ENCODE measurements at regions not wholly inside any gene's neighbourhood (a gene's known extent, or its start where the extent isn't known, plus 50 kb on each side); places are given as distances from the start of the nearest gene placed in this dataset.
"Not testable (repeated sequence)": the region's sequence is repeated elsewhere in the genome, so short reads cannot be mapped to it uniquely, and the experiment has no call there.

DNA sequence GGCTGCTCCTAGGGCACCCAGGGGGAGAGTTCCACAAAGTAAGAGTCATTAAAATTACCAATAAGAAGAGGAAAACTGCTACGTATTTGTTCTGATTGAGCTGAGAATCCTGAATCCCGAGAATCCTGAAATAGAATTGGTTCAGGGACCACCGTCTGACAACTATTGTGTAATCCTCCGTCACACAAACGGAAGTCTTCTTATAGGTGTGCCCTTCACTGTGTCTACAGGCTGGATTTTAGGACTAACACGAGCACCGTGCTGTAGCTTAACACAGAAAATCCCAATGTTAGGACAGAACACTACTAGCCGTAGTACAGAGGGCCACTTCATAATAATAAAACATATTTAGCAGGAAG is 50.6 kb upstream of the RNF182 start:
- intact Hi-C loops (cut with DNase I) = no loop called here
- Histone ChIP-seq H3K4me1 (ENCODE audit: control insufficient read depth, insufficient read depth, low read length) (no peaks in the 10 kb centered on the region), H3K27me3 (ENCODE audit: control insufficient read depth, insufficient read depth) (no peaks in the 10 kb centered on the region), H3K9me3 (ENCODE audit: control insufficient read depth, low read length) (no peaks in the 10 kb centered on the region), H3K27ac (ENCODE audit: low read length) (no peak overlapping the region), H3K4me3 (ENCODE audit: low read length) (peak overlapping the region; percentile 5)
- DNase-seq (no peak), ATAC-seq (no peak)
- 84% methylated on average over 8 of the region's 8 CpGs for WGBS

- WGBS = 7% methylated on average over 49 of the region's 49 CpGs
- intact Hi-C loops (cut with DNase I) = no loop called here
Observed at GRCh38 chr6:13873288-13874190, 51.2 kb upstream of the RNF182 start.

DNA sequence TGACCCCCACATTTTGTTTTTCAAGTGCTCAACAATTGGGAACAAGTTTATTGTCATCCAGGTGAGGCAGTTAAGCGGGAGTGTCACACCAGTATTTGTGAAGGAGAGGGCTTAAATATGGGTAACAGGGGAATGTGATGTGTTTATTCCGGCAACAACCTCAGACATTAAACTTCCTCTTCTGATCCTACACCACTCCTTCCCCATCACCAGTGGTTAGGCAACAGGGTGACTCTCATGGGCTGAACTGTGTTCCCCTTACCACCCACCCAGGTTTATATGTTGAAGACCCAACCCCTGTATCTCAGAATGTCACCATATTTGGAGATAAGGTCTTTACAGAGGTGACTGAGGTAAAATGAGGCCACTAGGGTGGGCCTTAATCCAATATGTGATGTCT is 52.1 kb upstream of the RNF182 start:
- ATAC-seq (peak in 1 of 2 donors; percentile 12), DNase-seq (no peak)
- Histone ChIP-seq H3K27me3 (ENCODE audit: control insufficient read depth, insufficient read depth) (no peaks in the 10 kb centered on the region), H3K9me3 (ENCODE audit: control insufficient read depth, low read length) (no peaks in the 10 kb centered on the region), H3K4me3 (ENCODE audit: low read length) (no peak overlapping the region), H3K4me1 (ENCODE audit: control insufficient read depth, insufficient read depth, low read length) (no peaks in the 10 kb centered on the region), H3K27ac (ENCODE audit: low read length) (no peak overlapping the region)
- WGBS = 89% methylated on average over 2 of the region's 2 CpGs
- intact Hi-C loops (cut with DNase I) = no loop called here

More at GRCh38 chr6:13873288-13874190, 51.2 kb upstream of the RNF182 start:
- Histone ChIP-seq H3K4me3 (ENCODE audit: low read length) (peak overlapping the region; percentile 5), H3K27ac (ENCODE audit: low read length) (no peak overlapping the region), H3K9me3 (ENCODE audit: control insufficient read depth, low read length) (no peaks in the 10 kb centered on the region), H3K4me1 (ENCODE audit: control insufficient read depth, insufficient read depth, low read length) (no peaks in the 10 kb centered on the region), H3K27me3 (ENCODE audit: control insufficient read depth, insufficient read depth) (no peaks in the 10 kb centered on the region)
- DNase-seq = peak; percentile 59 to 85 (median 84)
- ATAC-seq = peak; percentile 74 to 81

GRCh38 chr6:13872006-13872405 is 52.7 kb upstream of the RNF182 start:
- WGBS = 93% methylated on average over 23 of the region's 23 CpGs
- H3K4me3 ChIP-seq (ENCODE audit: low read length); intact Hi-C loops (cut with DNase I); H3K9me3 ChIP-seq (ENCODE audit: control insufficient read depth, low read length); H3K4me1 ChIP-seq (ENCODE audit: control insufficient read depth, insufficient read depth, low read length); ATAC-seq; H3K27me3 ChIP-seq (ENCODE audit: control insufficient read depth, insufficient read depth); H3K27ac ChIP-seq (ENCODE audit: low read length): not testable (repeated sequence)
- peak in 1 of 3 donors; percentile 37 for DNase-seq

GRCh38 chr6:13870214-13870830 is 54.4 kb upstream of the RNF182 start:
- Histone ChIP-seq H3K4me1 (ENCODE audit: control insufficient read depth, insufficient read depth, low read length) (no peaks in the 10 kb centered on the region), H3K9me3 (ENCODE audit: control insufficient read depth, low read length) (no peaks in the 10 kb centered on the region), H3K27me3 (ENCODE audit: control insufficient read depth, insufficient read depth) (no peaks in the 10 kb centered on the region), H3K27ac (ENCODE audit: low read length) (no peak overlapping the region), H3K4me3 (ENCODE audit: low read length) (no peak overlapping the region)
- DNase-seq = no peak
- intact Hi-C loops (cut with DNase I) = no loop called here
- ATAC-seq = peak; percentile 26 to 46
- WGBS = 47% methylated on average over 4 of the region's 4 CpGs

DNA sequence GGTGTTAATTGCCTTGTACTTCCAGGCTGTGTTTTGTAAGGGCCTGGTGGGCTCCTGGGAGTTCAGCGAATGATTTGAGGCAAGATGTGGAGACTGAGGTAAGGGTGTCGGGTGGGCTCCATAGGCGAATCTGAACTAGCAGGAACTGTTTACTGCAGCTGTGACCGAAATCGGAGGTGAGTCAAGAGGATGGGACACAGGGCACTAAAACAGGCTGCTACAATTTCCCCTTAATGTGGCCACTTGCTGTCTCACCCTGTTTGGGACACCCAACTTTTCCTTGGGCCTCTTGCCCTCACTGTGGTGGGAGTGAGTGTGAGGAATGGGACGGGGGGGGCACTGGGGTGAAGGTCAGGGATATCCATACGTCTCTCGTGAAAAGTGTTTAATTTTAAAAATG is 53.9 kb upstream of the MCUR1 start:
- no peak overlapping the region for H3K4me3 ChIP-seq (ENCODE audit: low read length)
- no peak for ATAC-seq
- H3K9me3 ChIP-seq (ENCODE audit: control insufficient read depth, low read length) = no peaks in the 10 kb centered on the region
- WGBS = 89% methylated on average over 8 of the region's 8 CpGs
- no peaks in the 10 kb centered on the region for H3K4me1 ChIP-seq (ENCODE audit: control insufficient read depth, insufficient read depth, low read length)
- H3K27ac ChIP-seq (ENCODE audit: low read length) = no peak overlapping the region
- intact Hi-C loops (cut with DNase I) = no loop called here
- H3K27me3 ChIP-seq (ENCODE audit: control insufficient read depth, insufficient read depth) = no peaks in the 10 kb centered on the region
- DNase-seq = no peak

DNA sequence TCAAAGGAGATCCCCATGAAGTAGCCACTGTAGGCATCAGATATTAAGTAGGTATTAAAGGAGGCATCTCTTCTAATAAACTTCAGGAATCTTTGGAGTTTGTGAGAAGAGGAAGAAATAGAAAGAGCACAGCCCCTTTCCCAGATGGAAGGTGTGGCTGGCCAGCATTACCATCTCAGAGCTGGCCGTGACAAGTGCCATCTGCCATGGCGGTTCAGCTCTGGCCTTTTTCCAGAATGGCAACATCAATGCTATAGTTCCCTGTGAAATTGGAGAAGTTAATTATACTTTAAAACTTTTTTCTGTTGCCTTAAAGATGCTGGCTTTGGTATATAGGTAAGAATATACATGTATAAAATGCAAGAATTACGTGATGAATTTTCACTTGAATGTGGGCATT is 51.9 kb upstream of the MCUR1 start:
- whole genome bisulfite sequencing = 89% methylated on average over 3 of the region's 3 CpGs
- Histone ChIP-seq H3K9me3 (ENCODE audit: control insufficient read depth, low read length) (no peaks in the 10 kb centered on the region), H3K4me1 (ENCODE audit: control insufficient read depth, insufficient read depth, low read length) (no peaks in the 10 kb centered on the region), H3K27ac (ENCODE audit: low read length) (no peak overlapping the region), H3K27me3 (ENCODE audit: control insufficient read depth, insufficient read depth) (no peaks in the 10 kb centered on the region), H3K4me3 (ENCODE audit: low read length) (no peak overlapping the region)
- ATAC-seq (no peak), DNase-seq (no peak)
- intact Hi-C loops (cut with DNase I) = no loop called here

DNA sequence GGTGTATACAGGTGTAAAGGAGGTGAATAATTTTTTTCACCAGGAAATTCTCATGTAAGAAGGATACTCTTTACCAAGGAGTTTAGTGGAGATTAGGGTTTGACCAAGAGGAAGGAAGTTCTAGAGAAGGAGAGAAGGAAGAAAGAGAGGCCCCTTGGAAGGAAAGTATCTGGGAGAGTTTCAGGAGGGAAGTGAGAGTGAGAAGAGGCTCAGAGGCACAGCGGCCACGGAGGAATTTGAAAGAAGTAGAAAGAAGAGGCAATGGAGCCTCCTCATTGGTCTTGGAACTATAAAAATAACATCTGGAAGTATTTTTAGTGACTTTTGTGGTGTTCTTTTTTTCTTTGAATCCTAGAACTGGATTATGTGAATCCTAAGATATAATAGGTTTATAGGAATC is 50.8 kb upstream of the MCUR1 start:
- Histone ChIP-seq H3K9me3 (ENCODE audit: control insufficient read depth, low read length) (no peaks in the 10 kb centered on the region), H3K4me1 (ENCODE audit: control insufficient read depth, insufficient read depth, low read length) (no peaks in the 10 kb centered on the region), H3K27ac (ENCODE audit: low read length) (no peak overlapping the region), H3K4me3 (ENCODE audit: low read length) (no peak overlapping the region), H3K27me3 (ENCODE audit: control insufficient read depth, insufficient read depth) (no peaks in the 10 kb centered on the region)
- ATAC-seq (no peak), DNase-seq (no peak)
- WGBS = 60% methylated on average over 2 of the region's 2 CpGs
- intact Hi-C loops (cut with DNase I) = no loop called here

DNA sequence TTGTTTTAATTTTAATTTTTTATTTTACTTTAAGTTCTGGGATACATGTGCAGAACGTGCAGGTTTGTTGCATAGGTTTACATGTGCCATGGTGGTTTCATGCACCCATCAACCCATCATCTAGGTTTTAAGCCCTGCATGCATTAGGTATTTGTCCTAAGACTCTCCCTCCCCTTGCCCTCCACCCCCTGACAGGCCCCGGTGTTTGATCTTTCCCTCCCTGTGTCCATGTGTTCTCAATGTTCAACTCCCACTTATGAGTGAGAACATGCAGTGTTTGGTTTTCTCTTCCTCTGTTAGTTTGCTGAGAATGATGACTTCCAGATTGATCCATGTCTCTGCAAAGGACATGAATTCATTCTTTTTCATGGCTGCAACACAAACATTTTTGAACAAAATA is 50.3 kb upstream of the MCUR1 start:
- H3K4me1 ChIP-seq (ENCODE audit: control insufficient read depth, insufficient read depth, low read length); H3K27ac ChIP-seq (ENCODE audit: low read length); H3K9me3 ChIP-seq (ENCODE audit: control insufficient read depth, low read length); intact Hi-C loops (cut with DNase I); H3K4me3 ChIP-seq (ENCODE audit: low read length); ATAC-seq; DNase-seq; H3K27me3 ChIP-seq (ENCODE audit: control insufficient read depth, insufficient read depth): not testable (repeated sequence)
- WGBS = 63% methylated on average over 2 of the region's 2 CpGs
